ENCODE measurements at regions not wholly inside any gene's neighbourhood (a gene's known extent, or its start where the extent isn't known, plus 50 kb on each side); places are given as distances from the start of the nearest gene placed in this dataset.

- DNase-seq (ENCODE audit: low spot score): no peak
- TF ChIP-seq, protein P1, sequence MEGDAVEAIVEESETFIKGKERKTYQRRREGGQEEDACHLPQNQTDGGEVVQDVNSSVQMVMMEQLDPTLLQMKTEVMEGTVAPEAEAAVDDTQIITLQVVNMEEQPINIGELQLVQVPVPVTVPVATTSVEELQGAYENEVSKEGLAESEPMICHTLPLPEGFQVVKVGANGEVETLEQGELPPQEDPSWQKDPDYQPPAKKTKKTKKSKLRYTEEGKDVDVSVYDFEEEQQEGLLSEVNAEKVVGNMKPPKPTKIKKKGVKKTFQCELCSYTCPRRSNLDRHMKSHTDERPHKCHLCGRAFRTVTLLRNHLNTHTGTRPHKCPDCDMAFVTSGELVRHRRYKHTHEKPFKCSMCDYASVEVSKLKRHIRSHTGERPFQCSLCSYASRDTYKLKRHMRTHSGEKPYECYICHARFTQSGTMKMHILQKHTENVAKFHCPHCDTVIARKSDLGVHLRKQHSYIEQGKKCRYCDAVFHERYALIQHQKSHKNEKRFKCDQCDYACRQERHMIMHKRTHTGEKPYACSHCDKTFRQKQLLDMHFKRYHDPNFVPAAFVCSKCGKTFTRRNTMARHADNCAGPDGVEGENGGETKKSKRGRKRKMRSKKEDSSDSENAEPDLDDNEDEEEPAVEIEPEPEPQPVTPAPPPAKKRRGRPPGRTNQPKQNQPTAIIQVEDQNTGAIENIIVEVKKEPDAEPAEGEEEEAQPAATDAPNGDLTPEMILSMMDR (conservative IDR thresholded peaks at IDR 0.05; ENCODE audit: low read depth): no peak
- no peak overlapping the region for H3K27ac ChIP-seq
- CTCF ChIA-PET: no interaction called here
- POLR2A ChIA-PET (ENCODE audit: low non-redundant PET): no interaction called here
Measured at GRCh38 chr10:64142395-64142794, 621.2 kb downstream of the REEP3 start.

DNA sequence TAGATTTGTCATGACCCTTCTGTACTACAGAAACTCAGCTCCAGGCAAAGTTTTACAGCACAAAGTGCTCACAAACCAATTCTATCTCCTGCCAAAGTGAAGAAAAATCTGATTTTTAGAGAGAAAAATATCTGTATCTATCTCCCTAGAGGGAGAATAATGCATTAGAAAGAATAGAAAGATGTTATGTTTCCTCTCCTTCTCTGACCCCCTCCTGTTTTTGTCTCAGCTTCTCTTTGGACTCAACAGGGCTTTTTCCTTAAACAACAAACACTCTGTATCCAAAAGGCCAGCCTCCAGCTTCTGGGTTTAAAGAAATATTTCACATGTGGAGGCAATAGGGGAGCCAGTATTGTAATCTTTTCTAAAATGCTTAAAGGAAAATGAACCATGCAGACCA, 627.4 kb downstream of the REEP3 start:
- TF ChIP-seq, protein P1 (conservative IDR thresholded peaks at IDR 0.05; ENCODE audit: low read depth): no peak
- CTCF ChIA-PET: no interaction called here
- no peak for DNase-seq (ENCODE audit: low spot score)
- POLR2A ChIA-PET (ENCODE audit: low non-redundant PET): no interaction called here
- H3K27ac ChIP-seq: no peak overlapping the region

DNA sequence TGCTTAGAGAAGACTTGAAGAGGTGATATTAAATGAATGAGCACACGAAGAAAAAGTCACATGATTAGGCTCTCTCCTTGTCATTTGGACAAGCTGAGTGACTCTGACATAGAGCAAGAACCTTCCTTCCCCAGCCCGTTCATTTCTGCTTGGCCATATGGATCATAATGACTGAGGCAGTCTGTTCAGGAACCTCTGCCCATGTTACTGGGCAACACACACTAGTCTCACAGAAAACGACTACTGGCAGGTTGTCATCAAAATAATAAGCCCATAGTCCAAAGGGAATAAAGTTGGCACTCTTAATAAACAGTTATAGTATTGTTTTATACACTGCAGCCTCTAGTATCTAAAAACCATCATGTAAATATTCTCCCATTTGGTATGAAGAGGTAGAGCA, 635.0 kb downstream of the REEP3 start:
- ChIA-PET POLR2A (ENCODE audit: low non-redundant PET) (no interaction called here), CTCF (no interaction called here)
- no peak for DNase-seq (ENCODE audit: low spot score)
- TF ChIP-seq, protein P1 (conservative IDR thresholded peaks at IDR 0.05; ENCODE audit: low read depth): no peak
- no peak overlapping the region for H3K27ac ChIP-seq

- ChIA-PET CTCF (no interaction called here), POLR2A (ENCODE audit: low non-redundant PET) (no interaction called here)
- TF ChIP-seq, protein P1 (conservative IDR thresholded peaks at IDR 0.05; ENCODE audit: low read depth): no peak
- no peak overlapping the region for H3K27ac ChIP-seq
- no peak for DNase-seq (ENCODE audit: low spot score)
Measured at GRCh38 chr10:64158551-64158950, 637.4 kb downstream of the REEP3 start.

GRCh38 chr10:64159910-64160872, 639.0 kb downstream of the REEP3 start:
- H3K27ac ChIP-seq: no peak overlapping the region
- DNase-seq (ENCODE audit: low spot score): no peak
- POLR2A ChIA-PET (ENCODE audit: low non-redundant PET): no interaction called here
- TF ChIP-seq, protein P1 (conservative IDR thresholded peaks at IDR 0.05; ENCODE audit: low read depth): no peak
- CTCF ChIA-PET: no interaction called here

DNA sequence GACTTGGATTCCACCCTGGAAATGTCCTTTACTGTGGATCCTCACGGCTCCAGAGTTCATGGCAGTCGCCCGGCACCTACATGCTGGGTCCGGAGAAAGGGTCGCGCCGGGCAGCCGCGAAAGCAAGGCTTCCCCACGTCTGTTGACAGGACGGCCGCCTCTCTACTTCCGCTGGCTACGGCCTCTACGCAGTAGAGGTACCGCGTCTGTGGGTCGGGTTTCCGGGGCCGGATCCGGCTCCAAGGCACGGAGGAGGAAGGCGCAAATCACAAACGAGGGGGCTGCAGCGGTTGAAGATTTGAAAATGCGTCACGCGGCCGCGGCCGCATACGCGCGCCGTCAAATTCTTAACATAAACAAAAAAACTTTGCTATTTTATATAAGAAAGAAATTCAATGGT, 649.6 kb downstream of the REEP3 start:
- POLR2A ChIA-PET (ENCODE audit: low non-redundant PET): no interaction called here
- CTCF ChIA-PET: no interaction called here
- TF ChIP-seq, protein P1 (conservative IDR thresholded peaks at IDR 0.05; ENCODE audit: low read depth): no peak
- no peak for DNase-seq (ENCODE audit: low spot score)
- H3K27ac ChIP-seq: no peak overlapping the region

All from RWPE1 (cell line).